Loucy (cell line): ENCODE measurements at regions not wholly inside any gene's neighbourhood (a gene's known extent, or its start where the extent isn't known, plus 50 kb on each side); places are given as distances from the start of the nearest gene placed in this dataset.

Source experiments
- EZH2phosphoT487 ChIP-seq: fragments of 200-600 bp; IDR thresholded peaks from 2 replicates; pipeline ENCODE4 v1.6.1; 2018; ENCODE audit warnings: antibody characterized with exemption, mild to moderate bottlenecking, moderate library complexity, borderline replicate concordance
- TF ChIP-seq, protein P1 (sequence below): fragments of 200-600 bp; sonication (generic); conservative IDR thresholded peaks from 2 replicates; pipeline ENCODE4 v1.5.1; 2014; ENCODE audit warnings: mild to moderate bottlenecking, antibody characterized with exemption, low read length

DNA sequence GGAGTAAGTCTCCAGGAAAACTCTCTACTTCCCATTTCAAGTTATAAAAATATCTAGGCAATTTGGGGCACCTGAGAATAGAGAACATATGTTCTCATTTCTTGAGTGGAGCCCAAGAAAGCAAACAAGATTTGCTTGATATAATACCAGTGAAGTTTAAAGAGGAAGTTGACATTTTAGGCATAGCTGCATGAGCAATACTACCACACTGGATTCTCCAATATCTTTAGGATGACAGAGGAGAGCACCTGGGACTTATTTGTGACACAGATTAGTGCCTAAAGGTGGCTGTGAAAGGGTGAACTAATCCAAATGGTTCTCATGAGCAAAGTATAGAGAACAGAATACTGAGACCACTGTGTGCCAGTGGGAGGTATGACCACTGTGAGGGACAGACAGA, 423.5 kb upstream of the RIOK2 start:
- TF ChIP-seq, protein P1, sequence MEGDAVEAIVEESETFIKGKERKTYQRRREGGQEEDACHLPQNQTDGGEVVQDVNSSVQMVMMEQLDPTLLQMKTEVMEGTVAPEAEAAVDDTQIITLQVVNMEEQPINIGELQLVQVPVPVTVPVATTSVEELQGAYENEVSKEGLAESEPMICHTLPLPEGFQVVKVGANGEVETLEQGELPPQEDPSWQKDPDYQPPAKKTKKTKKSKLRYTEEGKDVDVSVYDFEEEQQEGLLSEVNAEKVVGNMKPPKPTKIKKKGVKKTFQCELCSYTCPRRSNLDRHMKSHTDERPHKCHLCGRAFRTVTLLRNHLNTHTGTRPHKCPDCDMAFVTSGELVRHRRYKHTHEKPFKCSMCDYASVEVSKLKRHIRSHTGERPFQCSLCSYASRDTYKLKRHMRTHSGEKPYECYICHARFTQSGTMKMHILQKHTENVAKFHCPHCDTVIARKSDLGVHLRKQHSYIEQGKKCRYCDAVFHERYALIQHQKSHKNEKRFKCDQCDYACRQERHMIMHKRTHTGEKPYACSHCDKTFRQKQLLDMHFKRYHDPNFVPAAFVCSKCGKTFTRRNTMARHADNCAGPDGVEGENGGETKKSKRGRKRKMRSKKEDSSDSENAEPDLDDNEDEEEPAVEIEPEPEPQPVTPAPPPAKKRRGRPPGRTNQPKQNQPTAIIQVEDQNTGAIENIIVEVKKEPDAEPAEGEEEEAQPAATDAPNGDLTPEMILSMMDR, result no peak
- no peak for TF ChIP-seq EZH2phosphoT487
